ENCODE measurements at regions not wholly inside any gene's neighbourhood (a gene's known extent, or its start where the extent isn't known, plus 50 kb on each side); places are given as distances from the start of the nearest gene placed in this dataset.

GRCh38 chr11:45091563-45092403, 54.7 kb upstream of the PRDM11 start:
- no peak for DNase-seq

GRCh38 chr11:45092404-45092785, 54.0 kb upstream of the PRDM11 start:
- no peak for DNase-seq

- DNase-seq: no peak
Measured at GRCh38 chr11:45092901-45093760, 53.3 kb upstream of the PRDM11 start.

GRCh38 chr11:45093761-45094455, 52.5 kb upstream of the PRDM11 start:
- no peak for DNase-seq

- no peak for DNase-seq
Measured at GRCh38 chr11:45094958-45095690, 51.3 kb upstream of the PRDM11 start.

- no peak for DNase-seq
Measured at GRCh38 chr11:45095691-45096010, 50.8 kb upstream of the PRDM11 start.

GRCh38 chr11:45096636-45097035, 49.8 kb upstream of the PRDM11 start:
- DNase-seq: peak in 1 of 2 experiments; percentile 58

All from NCI-H446 (cell line).